Superior temporal gyrus (tissue), 1 donor: ENCODE measurements at regions not wholly inside any gene's neighbourhood (a gene's known extent, or its start where the extent isn't known, plus 50 kb on each side); places are given as distances from the start of the nearest gene placed in this dataset.

Experiments
- DNase-seq: peaks from one replicate; pipeline ENCODE4 v3.0.0-alpha.2; 2016; ENCODE audit errors: extremely low spot score

DNA sequence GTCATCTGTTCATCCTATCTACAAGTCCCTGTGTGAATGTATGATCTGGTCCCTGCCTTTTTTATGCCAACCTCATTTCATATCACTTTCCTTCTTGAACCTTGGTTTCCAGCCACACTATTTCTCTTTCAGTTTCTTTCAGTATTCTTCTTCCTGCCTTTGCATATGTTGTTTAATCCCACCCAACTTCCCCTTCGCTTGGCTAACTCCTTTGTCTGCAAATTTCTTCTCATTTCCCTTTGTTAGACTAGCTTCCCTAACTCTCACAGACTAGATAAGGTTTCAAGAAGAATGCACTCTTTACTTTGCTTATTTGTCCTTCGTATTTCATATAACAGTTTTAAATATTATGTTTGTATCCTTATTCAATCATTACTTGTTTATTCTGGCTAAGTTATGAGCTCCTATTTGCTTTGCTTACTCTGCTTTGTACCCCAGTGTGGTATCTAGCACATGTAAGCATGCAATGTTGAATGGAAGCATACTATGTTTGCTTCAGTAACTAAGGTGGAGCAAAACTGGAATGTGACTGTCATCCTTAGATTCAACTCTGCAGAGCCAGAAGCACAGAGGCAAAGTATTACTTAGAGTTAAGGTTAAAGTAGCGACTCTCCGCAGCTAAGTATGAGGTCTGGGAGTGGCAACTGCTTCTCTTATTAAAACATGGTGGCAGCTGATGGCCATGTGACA lies 681.3 kb downstream of the CPS1 start:
- no peak for DNase-seq

DNA sequence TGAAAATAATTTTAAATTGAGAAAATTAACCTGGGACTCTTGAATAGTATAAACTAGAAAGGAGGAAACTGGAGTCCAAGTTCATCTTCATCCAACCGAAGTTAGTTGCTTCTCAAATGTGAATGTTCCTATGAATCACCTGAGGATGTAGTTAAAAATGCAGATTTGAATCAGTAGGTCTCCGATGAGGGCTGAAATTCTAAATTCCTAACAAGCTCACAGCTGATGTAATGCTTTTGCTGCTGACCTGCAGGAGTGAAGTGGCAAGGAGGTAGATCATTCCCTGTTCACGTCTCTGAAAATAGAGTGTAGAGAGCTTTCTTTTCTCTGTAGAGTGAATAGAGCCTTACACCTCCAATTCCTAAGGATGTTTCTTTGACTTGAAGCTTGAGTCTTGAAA lies 685.5 kb downstream of the CPS1 start:
- DNase-seq, result no peak

DNA sequence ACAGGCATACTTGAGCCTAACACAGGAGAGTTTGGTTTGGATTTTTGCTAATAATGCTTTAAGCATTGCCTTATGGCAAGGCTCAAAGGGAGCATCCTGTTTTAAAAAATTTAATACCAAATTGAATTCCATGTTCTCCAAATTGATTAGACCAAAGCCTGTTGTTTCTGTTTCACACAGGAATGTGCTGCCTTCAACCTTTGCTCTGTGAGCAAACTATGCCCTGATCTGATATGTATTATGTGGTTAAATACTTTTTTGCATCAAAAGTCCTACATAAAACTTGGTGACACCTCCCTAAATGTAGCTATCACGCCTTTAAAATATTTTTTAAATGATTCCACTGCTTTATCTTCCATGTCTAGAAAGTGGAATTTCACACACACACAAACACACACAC lies 691.4 kb downstream of the CPS1 start:
- no peak for DNase-seq

DNA sequence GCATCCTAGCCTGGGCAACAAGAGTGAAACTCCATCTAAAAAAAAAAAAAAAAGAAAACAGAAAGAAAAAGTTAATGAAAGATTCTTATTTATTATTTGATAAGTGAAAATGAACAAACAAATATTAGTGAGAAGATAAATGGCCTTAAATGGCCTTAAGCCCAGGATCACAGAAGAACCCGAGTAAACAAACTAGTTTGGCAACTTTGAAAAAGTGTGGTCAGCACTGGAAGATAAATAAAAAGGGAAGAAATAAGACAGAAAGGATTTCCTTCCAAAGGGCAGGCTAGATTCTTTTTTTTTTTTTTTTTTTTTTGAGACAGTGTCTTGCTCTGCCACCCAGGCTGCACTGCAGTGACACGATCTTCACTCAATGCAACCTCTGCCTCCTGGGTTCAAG lies 692.4 kb downstream of the CPS1 start:
- DNase-seq, result no peak

DNA sequence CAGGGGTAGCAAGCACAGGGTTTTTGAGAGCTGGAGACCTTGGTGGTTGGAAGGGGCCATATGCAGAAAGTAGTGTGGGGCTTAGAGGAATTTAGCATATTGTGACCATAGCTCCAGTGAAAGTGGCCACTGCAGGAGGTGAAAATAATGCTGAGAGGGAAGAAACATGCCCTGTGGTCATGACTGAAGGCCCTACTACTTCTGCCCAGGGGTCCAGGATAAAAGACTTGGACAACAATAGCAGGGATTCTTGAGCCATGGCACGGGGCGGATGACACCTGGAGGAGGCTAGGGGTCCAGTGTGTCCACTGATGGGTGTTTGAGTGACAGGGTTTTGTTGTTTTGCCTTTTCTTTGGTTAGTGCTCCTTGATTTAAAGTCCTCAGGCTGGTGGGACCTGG lies 694.6 kb downstream of the CPS1 start:
- DNase-seq, result no peak

DNA sequence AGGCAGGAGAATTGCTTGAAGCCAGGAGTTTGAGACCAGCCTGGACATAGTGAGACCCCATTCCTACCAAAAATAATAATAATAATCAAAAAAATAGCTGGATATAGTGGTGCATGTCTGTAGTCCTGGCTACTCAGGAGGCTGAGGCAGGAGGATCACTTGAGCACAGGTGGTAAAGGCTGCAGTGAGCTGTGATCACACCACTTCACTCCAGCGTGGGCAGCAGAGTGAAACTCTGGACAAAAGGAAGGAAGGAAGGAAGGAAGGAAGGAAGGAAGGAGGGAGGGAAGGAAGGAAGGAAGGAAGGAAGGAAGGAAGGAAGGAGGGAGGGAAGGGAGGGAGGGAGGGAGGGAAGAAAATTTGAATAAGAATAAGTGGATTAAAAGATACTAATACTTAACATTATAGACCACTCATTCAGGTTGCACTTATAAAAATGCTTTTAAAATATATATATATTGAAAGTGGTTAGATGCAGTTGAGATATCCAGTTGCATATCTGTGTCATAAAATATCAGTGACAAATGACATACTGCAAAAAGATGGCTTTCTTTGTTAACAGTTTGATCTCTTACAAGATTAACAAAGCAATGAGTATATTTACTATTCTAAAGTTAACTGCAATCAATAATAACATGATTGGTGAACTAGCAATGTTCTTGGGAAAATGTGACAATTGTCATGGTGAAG lies 702.4 kb downstream of the CPS1 start:
- DNase-seq, result no peak

DNA sequence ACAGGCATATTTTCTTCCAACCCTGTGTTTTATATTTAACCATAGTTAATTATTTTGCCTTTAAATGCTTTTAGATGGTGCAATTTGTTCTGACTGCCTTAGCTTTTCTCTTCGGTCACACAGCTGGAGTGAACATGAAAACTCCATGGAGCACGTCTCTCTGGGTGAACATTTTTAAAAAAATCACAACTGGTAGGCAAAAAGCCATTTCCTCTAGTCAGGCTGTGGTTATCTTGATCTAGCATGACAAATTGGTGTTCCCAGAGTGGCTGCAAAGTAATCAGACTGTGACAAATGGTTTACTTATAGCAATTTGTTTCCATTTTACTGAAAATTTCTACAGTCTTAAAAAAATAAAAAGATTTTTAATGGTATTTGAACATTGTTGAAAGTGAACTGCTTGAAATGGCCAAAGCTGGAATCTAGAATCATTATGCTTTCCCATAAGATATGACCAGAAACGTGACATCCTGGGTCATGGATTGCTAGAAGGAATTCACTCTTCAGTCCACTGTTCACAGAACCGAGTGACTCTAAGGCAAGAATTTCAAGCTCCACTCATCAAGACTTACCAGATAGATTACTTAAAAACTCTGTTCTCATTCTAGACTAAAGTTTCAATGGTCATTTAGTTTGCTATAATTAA lies 703.6 kb downstream of the CPS1 start:
- no peak for DNase-seq

DNA sequence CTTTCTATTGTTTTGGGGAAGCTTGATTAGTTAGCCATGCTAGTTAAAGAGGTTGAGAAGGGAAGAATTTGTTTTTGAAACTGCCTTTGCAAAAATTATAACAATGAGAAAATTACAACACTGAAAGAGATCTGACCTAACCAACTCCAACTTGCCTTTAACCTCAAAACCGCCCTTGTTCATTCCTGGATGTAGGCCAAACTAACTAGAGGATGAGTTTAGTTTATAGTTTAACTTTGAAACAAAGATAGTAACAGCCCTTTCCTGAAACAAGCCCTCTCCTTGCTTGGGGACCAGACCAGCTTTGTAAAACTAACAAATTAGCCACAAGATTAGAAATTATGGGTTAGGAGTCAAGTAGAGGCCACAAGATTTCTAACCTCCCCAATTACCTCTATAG lies 713.9 kb downstream of the CPS1 start:
- no peak for DNase-seq

DNA sequence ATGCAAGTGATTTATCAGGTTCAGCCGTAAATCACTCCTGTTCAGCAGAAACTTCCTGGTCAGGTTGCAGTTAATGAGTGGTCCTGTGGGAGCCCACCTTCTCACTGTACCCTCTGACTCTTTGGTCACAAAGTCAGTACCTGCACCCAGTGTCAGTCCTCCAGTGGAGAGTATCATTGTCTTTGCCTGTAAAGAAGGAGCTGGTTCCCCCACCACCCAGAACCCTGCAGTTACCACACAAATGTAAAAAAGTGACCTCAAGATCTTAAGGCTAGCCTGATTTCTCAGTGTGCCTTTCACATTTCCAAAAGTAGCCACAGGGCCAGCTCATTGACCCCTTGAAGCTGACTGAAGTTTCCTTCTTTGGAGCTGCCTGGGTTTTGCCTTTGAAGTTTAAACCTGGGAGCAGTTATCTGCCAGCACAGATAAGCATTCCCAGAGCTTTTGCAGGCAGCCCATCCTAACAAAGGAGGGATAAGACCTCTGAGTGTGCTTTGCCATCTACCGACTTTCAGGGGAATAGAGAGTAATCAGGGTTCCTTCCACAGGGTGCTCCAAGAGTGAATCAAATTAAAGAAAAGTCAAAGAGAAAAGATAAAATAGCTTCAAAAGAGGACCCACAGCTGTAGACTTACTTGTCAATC lies 725.2 kb downstream of the CPS1 start:
- DNase-seq, result no peak

DNA sequence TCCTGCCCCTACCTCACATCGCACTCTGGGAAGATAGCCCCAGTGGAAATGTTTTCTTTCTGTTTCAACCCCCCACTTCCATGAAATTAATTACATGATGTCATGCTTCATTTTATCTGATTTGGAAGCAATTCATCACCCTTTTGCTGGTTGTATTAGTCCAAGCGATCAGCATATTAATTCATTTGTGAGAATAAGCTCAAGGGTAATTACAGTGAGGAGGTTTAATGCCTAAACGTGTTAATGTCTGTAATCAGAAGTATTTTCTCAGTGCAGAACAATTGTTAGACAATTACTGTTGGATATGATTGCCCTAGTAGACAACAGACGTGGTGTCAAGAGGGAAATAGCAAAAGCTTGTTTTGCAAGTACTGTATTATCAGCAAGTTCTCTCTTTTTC lies 746.3 kb downstream of the CPS1 start:
- DNase-seq, result no peak

DNA sequence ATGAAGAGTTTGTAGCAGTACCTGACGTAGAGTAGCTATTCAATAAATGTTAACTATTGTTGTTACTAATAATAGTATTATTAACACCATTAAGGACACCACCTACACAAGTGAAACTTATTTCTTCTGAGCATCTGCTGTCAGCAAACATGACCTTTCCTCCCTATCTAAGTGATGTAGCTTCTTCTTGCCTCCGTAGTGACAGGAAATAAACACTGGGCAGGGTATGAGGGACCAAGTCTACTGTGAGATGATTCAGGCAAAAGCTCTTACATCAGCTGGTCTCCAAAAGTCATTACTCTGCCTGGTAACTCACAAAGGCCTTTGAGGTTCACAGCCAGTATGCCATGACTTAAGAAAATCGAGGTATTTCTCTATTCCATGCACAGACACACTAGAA lies 750.5 kb downstream of the CPS1 start:
- no peak for DNase-seq
